ENCODE measurements at regions not wholly inside any gene's neighbourhood (a gene's known extent, or its start where the extent isn't known, plus 50 kb on each side); places are given as distances from the start of the nearest gene placed in this dataset. TPM values are rescaled to one million over a fixed set of nuclear protein-coding genes. Genes with fewer than 3 reads are reported as not detected.
"Not testable (repeated sequence)": the region's sequence is repeated elsewhere in the genome, so short reads cannot be mapped to it uniquely, and the experiment has no call there.

DNA sequence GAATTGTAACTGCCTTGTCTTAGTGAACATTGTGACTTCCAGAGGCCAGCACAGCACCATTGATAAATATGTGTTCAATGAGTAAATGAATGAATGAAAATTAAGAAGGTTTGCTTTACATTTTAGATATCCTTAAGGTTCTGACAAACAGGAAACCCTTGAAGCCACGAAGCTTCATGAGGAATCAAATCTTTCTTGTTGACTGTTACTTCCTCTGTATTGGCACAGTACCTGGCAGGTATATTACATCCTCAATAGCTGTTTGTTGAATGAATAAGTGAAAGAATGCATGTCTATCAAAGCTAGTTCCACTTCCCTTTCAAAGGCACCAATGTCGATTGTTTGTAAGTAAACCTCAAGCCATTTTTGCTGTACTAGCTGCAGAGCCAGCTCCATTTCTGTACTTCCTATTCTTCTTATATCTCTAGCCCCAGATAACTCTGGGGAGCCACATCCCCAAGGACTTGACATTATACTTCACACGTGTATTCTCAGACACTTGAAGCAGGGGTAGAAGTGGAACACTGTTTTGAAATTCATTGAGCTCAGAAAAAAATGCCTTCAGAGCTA, 140.3 kb upstream of the RAG2 start:
- DNase-seq (ENCODE audit: low spot score in 2 of 2) (no peak), FAIRE-seq (no peak)

DNA sequence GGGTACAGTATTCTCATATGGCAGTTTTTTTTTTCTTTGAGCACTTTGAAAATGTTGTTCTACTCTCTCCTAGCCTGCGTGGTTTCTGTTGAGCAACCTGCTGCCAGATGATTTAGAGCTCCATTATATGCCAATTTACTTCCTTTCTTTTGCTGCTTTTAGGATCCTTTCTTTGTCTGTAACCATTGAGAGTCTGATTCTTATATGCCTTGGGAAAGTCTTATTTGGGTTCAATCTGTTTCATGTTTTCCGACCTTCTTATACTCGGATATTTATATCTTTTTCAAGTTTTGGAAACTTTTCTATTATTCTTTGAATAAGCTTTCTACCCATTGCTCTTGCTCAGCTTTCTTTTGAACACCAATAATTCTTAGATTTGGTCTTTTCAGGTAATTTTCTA, 138.1 kb upstream of the RAG2 start:
- DNase-seq (ENCODE audit: low spot score in 2 of 2) = no peak
- no peak for FAIRE-seq

DNA sequence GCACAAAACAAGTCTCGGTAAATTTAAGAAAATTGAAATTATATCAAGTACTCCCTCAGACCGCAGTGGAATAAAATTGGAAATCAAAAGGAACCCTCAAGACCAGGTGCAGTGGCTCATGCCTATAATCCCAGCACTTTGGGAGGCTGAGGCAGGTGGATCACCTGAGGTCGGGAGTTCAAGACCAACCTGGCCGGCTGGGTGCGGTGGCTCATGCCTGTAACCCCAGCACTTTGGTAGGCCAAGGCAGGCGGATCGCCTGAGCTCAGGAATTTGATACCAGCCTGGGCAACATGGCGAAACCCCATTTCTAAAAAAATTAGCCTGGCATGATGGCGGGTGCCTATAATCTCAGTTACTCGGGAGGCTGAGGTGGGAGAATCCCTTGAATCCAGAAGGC, 135.7 kb upstream of the RAG2 start:
- not testable (repeated sequence) for DNase-seq (ENCODE audit: low spot score in 2 of 2); FAIRE-seq

DNA sequence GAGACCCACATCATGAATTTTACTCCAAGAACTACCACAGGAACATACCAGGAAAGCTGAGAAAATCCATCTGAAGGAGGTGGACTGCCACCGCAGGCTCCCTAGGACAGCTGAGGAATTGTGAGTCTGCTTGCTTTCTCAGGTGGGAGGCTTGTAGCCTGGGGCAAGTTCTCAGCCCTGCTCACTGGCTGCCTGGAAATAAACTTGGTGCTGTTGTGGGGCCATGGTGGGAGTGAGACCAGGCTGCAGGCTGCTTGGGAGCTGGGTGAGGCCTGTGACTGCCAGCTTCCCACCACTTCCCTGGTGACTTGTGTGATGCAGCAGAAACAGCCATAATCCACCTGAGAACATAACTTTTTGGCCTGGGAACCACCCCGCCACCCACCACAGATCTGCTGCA, 132.7 kb upstream of the RAG2 start:
- no peak for FAIRE-seq
- DNase-seq (ENCODE audit: low spot score in 2 of 2) = no peak

DNA sequence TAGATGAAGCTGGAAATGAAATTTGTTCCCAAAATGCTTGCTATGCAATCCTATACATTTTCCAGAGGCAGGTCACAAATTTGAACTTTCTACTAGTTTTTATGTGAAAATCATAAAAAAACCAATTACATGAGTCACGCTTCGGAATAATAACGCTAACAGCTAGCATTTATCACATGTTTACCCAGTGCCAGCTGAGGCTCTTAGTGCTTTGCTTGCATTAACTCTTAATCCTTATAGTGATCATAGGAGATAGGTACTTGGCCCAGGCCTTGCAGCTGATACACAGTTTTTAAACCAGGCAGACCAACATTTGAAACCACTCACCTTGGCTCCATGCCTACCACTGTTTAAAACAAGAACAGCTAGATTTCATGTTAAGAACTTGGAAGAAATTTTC, 131.8 kb upstream of the RAG2 start:
- FAIRE-seq = no peak

DNA sequence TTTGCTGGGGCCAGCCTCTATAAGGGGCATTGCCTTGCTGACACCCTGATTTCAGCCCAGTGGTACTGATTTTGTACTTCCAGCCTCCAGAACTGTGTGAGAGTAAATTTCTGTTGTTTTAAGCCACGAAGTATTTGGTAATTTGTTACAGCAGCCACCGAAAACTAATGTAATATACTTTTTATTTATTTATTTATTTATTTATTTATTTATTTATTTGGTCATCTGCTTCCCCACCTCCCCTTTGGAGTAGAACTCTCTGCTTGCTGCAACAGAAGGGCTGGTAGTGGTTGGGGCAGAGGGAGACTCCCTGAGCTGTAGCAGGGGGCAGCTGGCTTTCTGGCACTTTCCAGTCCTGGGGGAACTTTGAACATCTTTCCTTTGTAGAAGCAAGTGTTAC, 128.4 kb upstream of the RAG2 start:
- FAIRE-seq (no peak), DNase-seq (ENCODE audit: low spot score in 2 of 2) (no peak)

More for the DNA sequence above, 131.8 kb upstream of the RAG2 start:
- DNase-seq (ENCODE audit: low spot score in 2 of 2) = no peak

DNA sequence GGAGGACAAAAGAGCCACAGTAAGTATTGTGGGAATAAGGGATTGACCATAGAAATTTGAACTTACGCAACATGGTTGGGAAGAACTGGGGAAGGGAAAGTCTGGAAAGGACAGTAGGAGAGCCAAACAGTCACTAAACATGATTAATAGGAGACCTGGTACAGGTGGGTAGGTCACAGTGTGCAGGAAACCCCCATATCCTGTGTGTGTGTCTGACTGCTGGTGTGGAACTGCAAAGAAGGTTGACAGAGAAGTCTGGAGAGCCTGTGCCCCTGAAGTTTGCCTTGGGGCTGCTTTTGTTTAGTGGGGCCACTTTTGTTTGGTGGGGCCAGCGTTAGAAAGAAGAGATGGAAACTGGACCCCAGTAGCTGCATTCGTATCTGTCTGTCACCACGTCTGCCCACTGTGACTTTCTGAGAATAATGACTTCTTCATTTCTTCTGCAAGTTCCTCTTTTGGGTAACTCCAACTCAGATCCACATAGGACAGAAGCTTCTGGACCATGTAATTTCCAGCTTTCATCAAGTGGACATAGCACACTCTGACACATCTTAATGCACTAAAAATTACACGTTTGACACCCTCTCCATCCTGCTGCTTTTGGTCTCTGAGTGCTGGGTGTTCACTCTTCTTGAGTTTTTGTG, 126.8 kb upstream of the RAG2 start:
- no peak for FAIRE-seq
- DNase-seq (ENCODE audit: low spot score in 2 of 2) = no peak

DNA sequence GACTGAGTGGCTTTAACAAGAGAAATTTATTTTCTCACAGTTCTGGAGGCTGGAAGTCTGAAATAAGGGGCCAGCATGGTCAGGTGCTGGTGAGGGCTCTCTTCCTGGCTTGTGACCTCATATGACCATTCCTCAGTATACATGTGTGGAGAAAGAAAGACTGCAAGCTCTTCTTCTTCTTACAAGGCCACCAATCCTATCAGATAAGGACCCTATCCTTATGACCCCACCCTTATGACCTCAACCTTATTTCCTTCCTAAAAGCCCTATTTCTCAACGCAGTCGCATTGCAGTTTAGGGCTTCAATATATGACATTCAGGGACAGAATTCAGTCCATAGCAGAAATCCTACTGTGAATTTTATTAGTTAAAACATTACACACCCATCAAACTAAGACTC, 124.4 kb upstream of the RAG2 start:
- DNase-seq (ENCODE audit: low spot score in 2 of 2) = no peak
- no peak for FAIRE-seq

DNA sequence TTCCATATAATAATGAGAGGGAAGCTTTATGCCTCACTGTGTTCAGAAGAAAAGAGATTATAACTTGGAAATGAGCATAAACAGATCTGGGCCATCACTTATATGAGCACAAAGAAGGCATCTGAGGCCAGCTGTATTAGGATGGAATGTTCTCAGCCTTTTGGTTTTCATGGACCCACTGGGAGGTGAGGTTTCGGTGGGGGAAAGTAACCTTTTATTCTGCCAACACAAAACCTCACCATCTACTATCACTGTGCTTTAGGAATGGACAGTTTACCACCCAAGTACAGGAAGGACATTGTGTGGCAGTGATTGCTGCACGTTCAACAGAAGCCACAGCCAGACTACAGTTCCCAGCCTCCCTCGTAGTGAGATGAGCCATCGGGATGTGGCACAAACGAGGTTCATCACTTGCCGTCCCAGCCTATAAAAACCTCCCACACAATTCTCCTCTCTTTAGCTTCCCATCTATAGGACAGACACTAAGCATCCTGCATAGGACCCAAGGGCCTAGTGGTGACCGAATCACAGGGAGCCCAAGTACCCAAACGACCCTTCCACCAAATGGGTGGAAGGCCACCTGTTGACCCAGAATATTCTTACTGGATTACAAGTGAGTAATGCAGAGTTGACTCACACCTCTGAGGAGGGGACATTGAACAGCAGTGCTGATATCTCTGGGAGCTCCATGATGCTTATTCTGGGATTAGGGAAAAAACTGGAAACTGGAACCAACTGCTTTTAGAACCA, 121.5 kb upstream of the RAG2 start:
- DNase-seq (ENCODE audit: low spot score in 2 of 2) = no peak
- FAIRE-seq = no peak

DNA sequence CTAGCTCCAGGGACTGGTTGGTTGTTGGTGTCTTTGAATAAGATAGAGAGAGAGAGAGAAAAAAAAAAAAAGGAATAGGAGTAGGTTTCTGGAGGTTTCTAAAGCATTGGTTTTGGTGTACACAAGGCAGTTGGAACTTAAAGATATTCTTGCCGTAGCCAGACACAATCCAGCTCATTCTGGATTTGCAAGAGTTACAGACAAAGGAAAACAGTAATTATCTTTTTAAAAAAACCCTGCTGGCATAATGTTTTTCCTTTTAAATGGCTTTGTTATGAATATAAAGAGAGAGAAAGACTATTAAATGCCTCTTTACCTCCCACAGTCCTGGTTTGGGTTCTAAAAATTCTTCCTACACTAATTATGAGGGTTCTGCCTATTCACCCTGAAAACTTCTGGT, 120.4 kb upstream of the RAG2 start:
- FAIRE-seq (no peak), DNase-seq (ENCODE audit: low spot score in 2 of 2) (no peak)

DNA sequence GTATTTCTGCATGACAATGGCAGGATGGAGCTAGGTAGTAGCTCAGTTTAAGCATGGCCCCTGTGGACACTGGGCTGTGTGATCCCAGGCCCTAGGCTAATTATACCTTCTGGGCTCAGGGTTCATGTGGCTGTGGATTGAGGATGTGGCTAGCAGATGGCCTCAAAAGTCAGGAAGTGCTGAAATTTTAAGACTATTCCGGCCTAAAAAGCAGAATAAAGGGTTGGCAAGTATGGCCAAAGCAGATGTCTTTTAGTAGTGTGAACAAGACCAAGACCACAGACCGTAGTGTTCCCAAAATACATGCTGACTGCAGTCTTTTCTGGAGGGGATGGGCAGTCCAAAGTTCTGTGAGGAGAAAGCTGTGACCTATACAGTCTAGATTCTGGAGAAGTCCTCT, 115.7 kb upstream of the RAG2 start:
- DNase-seq (ENCODE audit: low spot score in 2 of 2) (no peak), FAIRE-seq (no peak)

DNA sequence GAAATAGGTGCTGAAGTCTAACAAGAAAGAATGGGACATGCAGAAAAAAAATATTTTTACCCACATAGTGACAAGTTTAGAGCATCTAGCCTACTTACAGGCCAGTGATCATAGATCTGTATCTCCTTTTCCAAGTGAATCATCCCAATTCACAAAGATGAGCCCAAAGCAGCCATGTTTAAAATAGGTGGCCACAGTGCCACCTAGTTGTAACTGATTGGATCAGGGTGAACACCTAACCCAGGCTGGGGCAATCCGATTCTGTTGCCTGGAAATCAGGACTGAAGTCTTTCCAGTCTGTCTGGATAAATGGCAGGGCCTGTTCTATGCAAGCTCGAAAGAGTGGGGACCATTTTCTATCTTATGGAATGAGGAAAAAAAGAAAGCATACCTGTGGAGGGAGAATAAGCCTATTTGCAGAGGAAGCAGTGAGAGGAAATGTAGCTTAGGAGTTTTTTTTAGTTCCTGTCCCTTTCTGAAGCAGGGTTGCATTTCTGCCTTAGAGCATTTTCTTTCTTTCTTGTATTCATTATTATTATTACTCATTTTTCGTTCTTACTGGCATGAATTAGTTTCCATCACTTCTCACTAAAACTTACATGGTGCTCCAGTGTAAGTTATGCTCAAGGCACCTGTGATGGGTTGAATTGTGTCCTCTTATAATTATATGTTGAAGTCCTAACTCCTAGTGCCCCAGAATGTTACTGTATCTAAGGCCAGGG, 113.2 kb upstream of the RAG2 start:
- no peak for FAIRE-seq
- DNase-seq (ENCODE audit: low spot score in 2 of 2) = no peak

Small RNA genes lying in the stretch of these regions (small RNA-seq; reads per million reads assigned to genes)
- not detected for gene RF00322
- gene RNU6-99P = not detected

All from frontal cortex (tissue), 4 donors.